CD4-positive, alpha-beta memory T cell (primary cell): ENCODE measurements at regions not wholly inside any gene's neighbourhood (a gene's known extent, or its start where the extent isn't known, plus 50 kb on each side); places are given as distances from the start of the nearest gene placed in this dataset.

Experiments used
- CTCF ChIA-PET: fragments of 350-600 bp; sonication (Branson Sonifier 250); formaldehyde crosslinking; loops from one replicate; lab custom pipeline; 2021; ENCODE audit warnings: inconsistent platforms; ENCODE audit not compliant: partially characterized antibody; lab: Charles Lee
- POLR2A ChIA-PET: fragments of 350-600 bp; sonication (Branson Sonifier 250); formaldehyde crosslinking; loops from one replicate; lab custom pipeline; 2021; ENCODE audit not compliant: partially characterized antibody; lab: Charles Lee
- DNase-seq, 5 donors: peaks; one replicate each; pipeline versions ENCODE4 v3.0.0 to v3.0.0-alpha.2; 2020 to 2022; ENCODE audit warnings: mixed read lengths in 1 of 5
- H3K27ac ChIP-seq: one replicate; pipeline ENCODE4 v1.7.0; 2013; ENCODE audit warnings: low read depth, low read length
- H3K27me3 ChIP-seq: 2 replicates; pipeline ENCODE4 v1.7.0; 2013; ENCODE audit warnings: mild to moderate bottlenecking, low read length, moderate library complexity; ENCODE audit not compliant: insufficient read depth
- H3K36me3 ChIP-seq: 2 replicates; pipeline ENCODE4 v1.7.0; 2013; ENCODE audit warnings: mild to moderate bottlenecking, low read length, moderate library complexity; ENCODE audit not compliant: insufficient read depth
- H3K4me1 ChIP-seq: 2 replicates; pipeline ENCODE4 v1.7.0; 2013; ENCODE audit warnings: mild to moderate bottlenecking, low read length, moderate library complexity; ENCODE audit not compliant: insufficient read depth
- H3K4me3 ChIP-seq, 2 donors: one replicate each; pipeline ENCODE4 v1.7.0; 2013; ENCODE audit warnings: low read length in 2 of 2, mild to moderate bottlenecking in 1 of 2
- H3K9me3 ChIP-seq, 2 donors: one replicate each; pipeline ENCODE4 v1.7.0; 2013; ENCODE audit warnings: low read length in 2 of 2, control low read depth in 1 of 2; ENCODE audit not compliant: control insufficient read depth in 1 of 2
- H3K27ac Mint-ChIP-seq, 7 donors: one replicate each; pipeline ENCODE4 v1.8.0; 2020 to 2021; ENCODE audit warnings: mixed read lengths in 7 of 7, mild to moderate bottlenecking in 6 of 7, inconsistent platforms in 3 of 7, moderate library complexity in 3 of 7
- H3K27me3 Mint-ChIP-seq, 2 donors: one replicate each; pipeline ENCODE4 v1.8.0; 2020 to 2021; ENCODE audit warnings: mixed read lengths in 2 of 2
- H3K36me3 Mint-ChIP-seq, 2 donors: one replicate each; pipeline ENCODE4 v1.8.0; 2020 to 2021; ENCODE audit warnings: mixed read lengths in 2 of 2, inconsistent platforms in 1 of 2, mild to moderate bottlenecking in 1 of 2
- H3K4me1 Mint-ChIP-seq, 4 donors: one replicate each; pipeline ENCODE4 v1.8.0; 2020 to 2021; ENCODE audit warnings: mixed read lengths in 4 of 4, mild to moderate bottlenecking in 1 of 4
- H3K4me3 Mint-ChIP-seq, 8 donors: one replicate each; pipeline ENCODE4 v1.8.0; 2020 to 2021; ENCODE audit warnings: mixed read lengths in 8 of 8, mild to moderate bottlenecking in 7 of 8, moderate library complexity in 6 of 8, inconsistent platforms in 3 of 8
- H3K9me3 Mint-ChIP-seq, 8 donors: one replicate each; pipeline ENCODE4 v1.8.0; 2020 to 2021; ENCODE audit warnings: mixed read lengths in 8 of 8, mild to moderate bottlenecking in 5 of 8, inconsistent platforms in 3 of 8, moderate library complexity in 1 of 8
- intact Hi-C: fragments of 100-400 bp; cut with micrococcal nuclease; formaldehyde crosslinking; loops from one replicate; pipeline ENCODE4 v1.15.1; 2023

DNA sequence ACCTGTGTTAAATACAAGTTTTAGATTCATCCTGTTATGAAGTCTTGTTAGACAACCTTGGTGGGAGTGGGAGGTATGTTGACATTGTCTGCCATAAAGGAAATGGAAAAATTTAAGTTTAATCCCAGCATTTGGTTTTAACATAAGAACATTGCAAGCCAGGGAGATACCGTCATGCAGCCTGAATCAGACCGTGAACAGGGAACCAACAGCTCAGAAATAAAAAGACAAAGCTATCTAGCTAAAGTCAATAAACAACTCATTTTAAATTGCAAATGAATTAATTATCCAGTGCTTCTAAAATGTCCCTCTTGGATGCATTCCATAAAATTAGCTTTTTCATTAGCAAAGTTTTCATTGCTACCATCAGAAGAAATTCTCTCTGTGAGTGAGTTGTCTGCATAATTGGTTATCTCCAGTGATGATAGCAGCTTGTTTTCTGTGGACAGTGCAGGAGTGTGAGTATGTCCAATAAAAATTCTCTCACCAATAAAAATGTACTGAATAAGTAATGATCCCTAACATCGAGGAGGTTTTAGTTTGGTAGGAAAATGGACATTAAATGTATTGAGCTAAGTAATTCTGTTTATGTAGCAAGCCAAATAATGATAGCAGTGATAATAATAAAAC, 170.6 kb upstream of the TMTC4 start:
- Mint-ChIP-seq H3K36me3 (no peaks in the 10 kb centered on the region), H3K9me3 (peaks cover 0 to 2% (median 0%) of the 10 kb centered on the region in 8 donors), H3K27ac (no peak overlapping the region), H3K4me1 (no peaks in the 10 kb centered on the region), H3K4me3 (no peak overlapping the region), H3K27me3 (peaks cover 6 to 8% of the 10 kb centered on the region in 2 donors)
- H3K9me3 ChIP-seq: no peaks in the 10 kb centered on the region
- CTCF ChIA-PET: no interaction called here
- DNase-seq: no peak
- intact Hi-C loops: no loop called here
- H3K4me1 ChIP-seq: no peaks in the 10 kb centered on the region
- no peak overlapping the region for H3K27ac ChIP-seq
- no peaks in the 10 kb centered on the region for H3K27me3 ChIP-seq
- H3K4me3 ChIP-seq: no peak overlapping the region
- no peaks in the 10 kb centered on the region for H3K36me3 ChIP-seq
- POLR2A ChIA-PET: no interaction called here

DNA sequence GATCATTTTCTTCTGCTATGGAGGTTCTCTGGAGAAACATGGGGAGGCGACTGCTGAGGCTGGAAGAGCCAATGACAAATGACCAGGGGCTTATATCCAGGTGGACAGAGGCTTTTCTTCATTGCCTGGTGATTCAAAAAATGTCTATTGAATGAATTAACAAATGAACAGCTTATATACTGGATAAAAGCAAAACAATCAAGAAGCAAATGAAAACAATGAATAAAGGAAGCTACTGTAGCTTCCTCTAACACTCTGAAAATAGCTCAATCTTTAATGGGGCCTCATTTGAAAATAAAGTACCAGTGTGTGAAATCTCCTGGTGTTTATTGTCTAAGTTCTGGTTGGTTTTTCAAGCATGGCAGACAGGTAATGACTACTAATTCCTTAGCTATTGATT, 167.5 kb upstream of the TMTC4 start:
- H3K4me3 ChIP-seq: no peak overlapping the region
- POLR2A ChIA-PET: no interaction called here
- no peaks in the 10 kb centered on the region for H3K9me3 Mint-ChIP-seq
- H3K27ac ChIP-seq: no peak overlapping the region
- H3K36me3 Mint-ChIP-seq: no peaks in the 10 kb centered on the region
- no peak overlapping the region for H3K27ac Mint-ChIP-seq
- intact Hi-C loops: no loop called here
- no peaks in the 10 kb centered on the region for H3K9me3 ChIP-seq
- CTCF ChIA-PET: no interaction called here
- no peaks in the 10 kb centered on the region for H3K4me1 ChIP-seq
- no peaks in the 10 kb centered on the region for H3K27me3 ChIP-seq
- no peaks in the 10 kb centered on the region for H3K4me1 Mint-ChIP-seq
- DNase-seq: no peak
- H3K4me3 Mint-ChIP-seq: no peak overlapping the region
- peaks cover 6 to 8% of the 10 kb centered on the region in 2 donors for H3K27me3 Mint-ChIP-seq
- no peaks in the 10 kb centered on the region for H3K36me3 ChIP-seq

DNA sequence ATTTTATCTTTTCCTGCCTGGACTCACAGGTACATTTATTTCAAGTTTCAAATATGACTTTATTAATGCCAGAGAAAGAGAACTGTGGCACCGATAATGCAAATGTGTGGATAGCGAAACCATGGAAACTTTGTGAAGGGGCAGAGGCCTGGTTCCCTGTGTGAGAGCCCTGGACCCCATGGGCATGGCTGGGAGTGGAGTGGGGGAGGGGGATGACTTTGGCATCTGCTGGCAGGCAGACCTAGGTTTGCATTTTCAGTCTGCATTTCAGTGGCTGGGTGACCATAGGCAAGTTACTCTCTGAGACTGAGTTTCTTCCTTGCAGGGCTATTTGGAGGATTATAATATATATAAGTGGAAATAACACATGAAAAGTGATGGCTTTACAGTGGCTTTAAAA, 163.8 kb upstream of the TMTC4 start:
- H3K4me1 ChIP-seq: no peaks in the 10 kb centered on the region
- intact Hi-C loops: no loop called here
- H3K9me3 ChIP-seq: no peaks in the 10 kb centered on the region
- ChIA-PET CTCF (no interaction called here), POLR2A (no interaction called here)
- Mint-ChIP-seq H3K4me1 (no peaks in the 10 kb centered on the region), H3K27me3 (peaks cover 3 to 7% of the 10 kb centered on the region in 2 donors), H3K9me3 (no peaks in the 10 kb centered on the region), H3K36me3 (no peaks in the 10 kb centered on the region), H3K27ac (no peak overlapping the region), H3K4me3 (no peak overlapping the region)
- no peak overlapping the region for H3K4me3 ChIP-seq
- no peak overlapping the region for H3K27ac ChIP-seq
- no peaks in the 10 kb centered on the region for H3K27me3 ChIP-seq
- DNase-seq: no peak
- H3K36me3 ChIP-seq: no peaks in the 10 kb centered on the region

GRCh38 chr13:100837631-100838030, 163.0 kb upstream of the TMTC4 start:
- no peaks in the 10 kb centered on the region for H3K4me1 ChIP-seq
- Mint-ChIP-seq H3K27ac (no peak overlapping the region), H3K9me3 (no peaks in the 10 kb centered on the region), H3K27me3 (peaks cover 0 to 3% of the 10 kb centered on the region in 2 donors), H3K4me1 (no peaks in the 10 kb centered on the region), H3K4me3 (no peak overlapping the region), H3K36me3 (no peaks in the 10 kb centered on the region)
- no peaks in the 10 kb centered on the region for H3K36me3 ChIP-seq
- intact Hi-C loops: no loop called here
- POLR2A ChIA-PET: no interaction called here
- H3K27ac ChIP-seq: no peak overlapping the region
- H3K9me3 ChIP-seq: no peaks in the 10 kb centered on the region
- no peaks in the 10 kb centered on the region for H3K27me3 ChIP-seq
- no peak overlapping the region for H3K4me3 ChIP-seq
- DNase-seq: no peak
- CTCF ChIA-PET: no interaction called here

DNA sequence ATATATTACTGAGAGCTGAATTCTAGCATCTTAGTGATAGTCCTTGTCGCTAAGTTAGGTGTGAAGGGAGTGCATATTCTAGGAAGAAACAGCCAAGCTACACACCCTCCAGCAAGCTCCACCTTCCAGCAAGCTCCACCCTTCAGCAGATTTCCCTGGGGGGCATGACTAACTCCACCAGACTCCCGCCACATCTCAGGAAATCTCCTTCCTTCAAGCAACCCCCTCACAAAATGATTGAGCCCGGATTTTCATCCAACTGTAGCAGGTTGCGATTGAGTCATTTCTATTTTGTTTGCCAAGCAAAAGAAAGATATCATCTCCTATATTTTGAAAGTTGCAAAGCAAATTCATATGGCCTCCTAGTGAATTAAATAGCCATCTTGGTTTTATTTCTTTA, 162.1 kb upstream of the TMTC4 start:
- no peaks in the 10 kb centered on the region for H3K4me1 Mint-ChIP-seq
- H3K9me3 Mint-ChIP-seq: peaks cover 0 to 5% (median 0%) of the 10 kb centered on the region in 8 donors
- Histone ChIP-seq H3K27ac (no peak overlapping the region), H3K27me3 (no peaks in the 10 kb centered on the region), H3K36me3 (no peaks in the 10 kb centered on the region), H3K9me3 (no peaks in the 10 kb centered on the region), H3K4me1 (no peaks in the 10 kb centered on the region), H3K4me3 (no peak overlapping the region)
- ChIA-PET POLR2A (no interaction called here), CTCF (no interaction called here)
- intact Hi-C loops: no loop called here
- H3K27ac Mint-ChIP-seq: no peak overlapping the region
- H3K4me3 Mint-ChIP-seq: no peak overlapping the region
- peaks cover 1 to 8% of the 10 kb centered on the region in 2 donors for H3K27me3 Mint-ChIP-seq
- no peak for DNase-seq
- H3K36me3 Mint-ChIP-seq: no peaks in the 10 kb centered on the region

DNA sequence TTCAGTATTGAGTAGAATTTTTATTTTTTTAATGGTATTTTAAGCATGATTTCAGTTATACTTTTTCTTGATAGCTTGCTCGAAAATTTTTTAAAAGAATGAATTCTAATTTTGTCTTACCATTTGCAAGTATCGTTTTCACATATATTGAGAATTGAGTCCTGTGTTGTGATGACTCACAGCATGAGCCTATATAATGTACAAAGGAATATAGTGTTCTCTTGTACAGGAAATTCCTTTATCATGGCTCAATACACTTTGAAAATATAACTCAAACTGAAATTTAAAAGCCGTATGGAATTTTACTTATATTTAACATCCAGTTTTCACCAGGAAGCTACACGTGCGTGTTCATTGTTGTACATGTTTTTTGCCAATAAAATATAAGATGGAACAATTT, 161.1 kb upstream of the TMTC4 start:
- Mint-ChIP-seq H3K27ac (no peak overlapping the region), H3K4me1 (no peaks in the 10 kb centered on the region), H3K4me3 (no peak overlapping the region), H3K27me3 (peaks cover 1 to 8% of the 10 kb centered on the region in 2 donors), H3K9me3 (peaks cover 0 to 5% (median 0%) of the 10 kb centered on the region in 8 donors), H3K36me3 (no peaks in the 10 kb centered on the region)
- no peaks in the 10 kb centered on the region for H3K9me3 ChIP-seq
- intact Hi-C loops: no loop called here
- H3K4me1 ChIP-seq: no peaks in the 10 kb centered on the region
- DNase-seq: no peak
- no peaks in the 10 kb centered on the region for H3K27me3 ChIP-seq
- no peak overlapping the region for H3K4me3 ChIP-seq
- no peak overlapping the region for H3K27ac ChIP-seq
- ChIA-PET CTCF (no interaction called here), POLR2A (no interaction called here)
- H3K36me3 ChIP-seq: no peaks in the 10 kb centered on the region

- Histone ChIP-seq H3K9me3 (no peaks in the 10 kb centered on the region), H3K36me3 (no peaks in the 10 kb centered on the region), H3K27ac (no peak overlapping the region), H3K4me1 (no peaks in the 10 kb centered on the region), H3K27me3 (no peaks in the 10 kb centered on the region), H3K4me3 (no peak overlapping the region)
- H3K27ac Mint-ChIP-seq: no peak overlapping the region
- H3K9me3 Mint-ChIP-seq: peaks cover 2 to 18% (median 8%) of the 10 kb centered on the region in 8 donors
- H3K4me3 Mint-ChIP-seq: no peak overlapping the region
- no peaks in the 10 kb centered on the region for H3K4me1 Mint-ChIP-seq
- CTCF ChIA-PET: no interaction called here
- H3K27me3 Mint-ChIP-seq: peaks cover 6 to 9% of the 10 kb centered on the region in 2 donors
- intact Hi-C loops: no loop called here
- POLR2A ChIA-PET: no interaction called here
- no peak for DNase-seq
- no peaks in the 10 kb centered on the region for H3K36me3 Mint-ChIP-seq
Measured at GRCh38 chr13:100833427-100833826, 158.8 kb upstream of the TMTC4 start.

DNA sequence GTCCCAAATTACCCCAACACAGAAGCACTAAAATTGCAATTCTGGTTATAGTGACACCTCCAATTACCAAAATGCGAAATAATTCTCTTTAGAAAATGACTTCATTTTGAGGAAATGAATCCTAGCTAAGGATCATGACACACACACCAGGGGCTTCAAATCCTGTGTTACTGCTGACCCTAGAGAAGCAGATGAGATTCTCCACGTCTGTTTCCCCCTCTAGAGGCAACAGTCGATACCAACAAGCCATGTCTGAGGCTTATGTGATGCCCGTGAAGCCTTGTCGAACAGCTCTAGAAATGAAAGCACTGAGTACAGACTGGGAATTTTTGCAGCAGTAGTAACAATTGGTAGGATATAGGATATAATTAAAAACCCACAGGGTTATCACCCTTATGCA, 153.6 kb upstream of the TMTC4 start:
- H3K9me3 ChIP-seq: no peaks in the 10 kb centered on the region
- H3K4me3 Mint-ChIP-seq: no peak overlapping the region
- H3K36me3 Mint-ChIP-seq: no peaks in the 10 kb centered on the region
- no peaks in the 10 kb centered on the region for H3K4me1 ChIP-seq
- H3K4me1 Mint-ChIP-seq: peaks cover 0 to 2% (median 0%) of the 10 kb centered on the region in 4 donors
- no peaks in the 10 kb centered on the region for H3K36me3 ChIP-seq
- ChIA-PET CTCF (no interaction called here), POLR2A (no interaction called here)
- no peak overlapping the region for H3K27ac ChIP-seq
- H3K27ac Mint-ChIP-seq: no peak overlapping the region
- H3K27me3 ChIP-seq: no peaks in the 10 kb centered on the region
- no peak overlapping the region for H3K4me3 ChIP-seq
- H3K9me3 Mint-ChIP-seq: peaks cover 2 to 18% (median 8%) of the 10 kb centered on the region in 8 donors
- DNase-seq: no peak
- intact Hi-C loops: no loop called here
- H3K27me3 Mint-ChIP-seq: peaks cover 8 to 11% of the 10 kb centered on the region in 2 donors
